NOMO-1 treated with DMSO at 0.1 percent for 48 hours (cell line): ENCODE measurements at regions not wholly inside any gene's neighbourhood (a gene's known extent, or its start where the extent isn't known, plus 50 kb on each side); places are given as distances from the start of the nearest gene placed in this dataset.

ENCODE experiments used
- DNase-seq: peaks from one replicate; lab custom pipeline; 2025; ENCODE audit not compliant: unreplicated experiment; lab: John Stamatoyannopoulos, UW

DNA sequence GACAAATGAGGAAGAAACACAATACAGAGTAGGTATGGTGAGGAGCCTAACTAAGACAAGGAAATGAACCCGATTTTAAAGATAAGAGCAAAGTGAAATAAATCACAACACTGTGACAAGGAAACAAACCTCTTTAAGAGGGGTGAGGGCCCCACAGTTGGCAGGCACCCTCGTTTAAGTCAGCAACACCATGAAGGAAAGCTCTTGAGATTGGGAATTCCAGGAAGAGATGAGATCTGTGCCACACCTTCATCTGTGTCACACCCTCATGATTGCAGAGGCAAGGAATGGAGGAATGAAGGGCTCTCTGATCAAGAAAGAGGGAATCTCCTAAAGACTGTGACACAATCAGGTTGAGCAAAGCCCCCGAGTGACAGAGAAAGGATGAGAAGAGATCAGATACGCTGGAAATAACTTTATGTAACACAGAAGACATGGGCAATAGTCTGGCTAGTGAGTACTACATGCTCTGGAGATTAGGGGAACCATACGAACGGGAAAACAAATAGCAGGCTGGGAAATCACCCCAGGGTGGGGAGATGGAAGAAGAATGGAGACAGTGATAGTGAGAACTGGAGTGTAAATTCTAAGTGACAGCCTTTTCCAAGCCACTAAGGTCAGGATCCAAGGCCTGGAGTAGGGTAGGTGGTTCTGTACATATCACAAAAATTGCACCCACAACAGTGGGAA, 51.7 kb upstream of the TERB2 start:
- peak; percentile 1 for DNase-seq
